Smooth muscle cell (in vitro differentiated cells): ENCODE measurements at regions not wholly inside any gene's neighbourhood (a gene's known extent, or its start where the extent isn't known, plus 50 kb on each side); places are given as distances from the start of the nearest gene placed in this dataset.

ENCODE experiments used
- DNase-seq: peaks from one replicate; lab custom pipeline; 2025; ENCODE audit not compliant: unreplicated experiment; lab: John Stamatoyannopoulos, UW
- H2AFZ ChIP-seq: fragments of 200-600 bp; sonication (generic); 2 replicates; pipeline ENCODE4 v1.6.0; 2016; ENCODE audit warnings: antibody characterized with exemption, low read depth, mild to moderate bottlenecking
- H3F3A ChIP-seq: fragments of 200-600 bp; sonication (generic); 2 replicates; pipeline ENCODE4 v1.6.0; 2017; ENCODE audit warnings: antibody characterized with exemption, low read depth
- H3K27ac ChIP-seq: fragments of 200-600 bp; sonication (generic); 2 replicates; pipeline ENCODE4 v1.5.1; 2016; ENCODE audit warnings: low read depth, mild to moderate bottlenecking
- H3K27me3 ChIP-seq: fragments of 200-600 bp; sonication (generic); 2 replicates; pipeline ENCODE4 v1.6.1; 2016; ENCODE audit warnings: low read depth, mild to moderate bottlenecking
- H3K36me3 ChIP-seq: fragments of 200-600 bp; sonication (generic); 2 replicates; pipeline ENCODE4 v1.5.1; 2016; ENCODE audit warnings: low read depth
- H3K4me1 ChIP-seq: fragments of 200-600 bp; sonication (generic); 2 replicates; pipeline ENCODE4 v1.5.1; 2016; ENCODE audit warnings: low read depth
- H3K4me2 ChIP-seq: fragments of 200-600 bp; sonication (generic); 2 replicates; pipeline ENCODE4 v1.6.0; 2016; ENCODE audit warnings: mild to moderate bottlenecking
- H3K4me3 ChIP-seq: fragments of 200-600 bp; sonication (generic); 2 replicates; pipeline ENCODE4 v1.5.1; 2016; ENCODE audit warnings: mild to moderate bottlenecking
- H3K79me2 ChIP-seq: fragments of 200-600 bp; sonication (generic); 2 replicates; pipeline ENCODE4 v1.6.0; 2016; ENCODE audit warnings: low read depth, mild to moderate bottlenecking
- H3K9ac ChIP-seq: fragments of 200-600 bp; sonication (generic); 2 replicates; pipeline ENCODE4 v1.6.0; 2016; ENCODE audit warnings: low read depth
- H3K9me3 ChIP-seq: fragments of 200-600 bp; sonication (generic); replicated peaks from 2 replicates; pipeline ENCODE4 v1.5.1; 2016; ENCODE audit warnings: low read depth
- H4K20me1 ChIP-seq: fragments of 200-600 bp; sonication (generic); 2 replicates; pipeline ENCODE4 v1.6.0; 2016; ENCODE audit warnings: low read depth
- WGBS: methylation state at CpG from one replicate; pipeline ENCODE4 v1.1.7; 2016; ENCODE audit warnings: low lambda C conversion rate; 5-methylcytosine and 5-hydroxymethylcytosine counted together
- TF ChIP-seq, protein P1 (sequence below): fragments of 200-600 bp; sonication (generic); IDR thresholded peaks from 2 replicates; pipeline ENCODE4 v1.5.1; 2017; ENCODE audit warnings: borderline replicate concordance, mild to moderate bottlenecking, antibody characterized with exemption; ENCODE audit not compliant: insufficient read depth, poor library complexity, severe bottlenecking

DNA sequence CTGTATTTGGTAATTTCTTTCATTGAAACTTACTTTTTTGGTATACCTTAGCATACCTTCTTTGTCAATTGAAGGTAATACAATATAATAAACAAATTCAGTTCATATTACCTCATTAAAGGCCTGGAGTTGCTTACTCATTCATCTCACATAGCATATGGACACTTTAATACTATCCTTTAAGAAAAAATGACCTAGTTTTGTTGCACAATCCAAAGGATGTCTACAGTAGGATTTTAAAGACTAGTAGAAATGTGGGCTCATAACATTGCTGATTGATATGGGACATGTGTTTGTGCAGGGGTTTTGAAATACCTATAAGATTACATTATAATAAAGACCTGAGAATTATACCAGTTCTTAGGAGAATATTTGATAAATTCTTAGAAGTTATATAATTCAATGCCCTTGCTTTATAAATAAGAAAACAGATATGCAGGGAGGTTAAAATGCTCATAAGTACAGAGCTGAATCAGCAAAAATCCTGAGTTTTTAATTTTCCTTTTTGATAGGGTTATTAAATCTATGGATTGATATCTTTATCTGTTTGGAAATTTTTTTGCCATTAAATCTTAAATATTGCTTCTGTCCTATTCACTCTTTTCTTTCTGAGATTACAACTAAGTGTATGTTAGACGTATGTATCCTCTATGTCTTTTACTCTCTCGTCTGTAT is 352.1 kb downstream of the ATP23 start:
- Histone ChIP-seq H3F3A (no peaks in the 10 kb centered on the region), H2AFZ (no peak overlapping the region), H3K36me3 (no peaks in the 10 kb centered on the region), H3K4me1 (no peaks in the 10 kb centered on the region), H3K9me3 (no peaks in the 10 kb centered on the region), H3K27me3 (no peaks in the 10 kb centered on the region), H3K79me2 (no peaks in the 10 kb centered on the region), H3K4me2 (no peak overlapping the region), H3K4me3 (no peak overlapping the region), H4K20me1 (no peaks in the 10 kb centered on the region), H3K27ac (no peak overlapping the region), H3K9ac (no peak overlapping the region)
- 95% methylated on average over 2 of the region's 2 CpGs for WGBS
- TF ChIP-seq, protein P1, sequence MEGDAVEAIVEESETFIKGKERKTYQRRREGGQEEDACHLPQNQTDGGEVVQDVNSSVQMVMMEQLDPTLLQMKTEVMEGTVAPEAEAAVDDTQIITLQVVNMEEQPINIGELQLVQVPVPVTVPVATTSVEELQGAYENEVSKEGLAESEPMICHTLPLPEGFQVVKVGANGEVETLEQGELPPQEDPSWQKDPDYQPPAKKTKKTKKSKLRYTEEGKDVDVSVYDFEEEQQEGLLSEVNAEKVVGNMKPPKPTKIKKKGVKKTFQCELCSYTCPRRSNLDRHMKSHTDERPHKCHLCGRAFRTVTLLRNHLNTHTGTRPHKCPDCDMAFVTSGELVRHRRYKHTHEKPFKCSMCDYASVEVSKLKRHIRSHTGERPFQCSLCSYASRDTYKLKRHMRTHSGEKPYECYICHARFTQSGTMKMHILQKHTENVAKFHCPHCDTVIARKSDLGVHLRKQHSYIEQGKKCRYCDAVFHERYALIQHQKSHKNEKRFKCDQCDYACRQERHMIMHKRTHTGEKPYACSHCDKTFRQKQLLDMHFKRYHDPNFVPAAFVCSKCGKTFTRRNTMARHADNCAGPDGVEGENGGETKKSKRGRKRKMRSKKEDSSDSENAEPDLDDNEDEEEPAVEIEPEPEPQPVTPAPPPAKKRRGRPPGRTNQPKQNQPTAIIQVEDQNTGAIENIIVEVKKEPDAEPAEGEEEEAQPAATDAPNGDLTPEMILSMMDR = no peak
- no peak for DNase-seq

DNA sequence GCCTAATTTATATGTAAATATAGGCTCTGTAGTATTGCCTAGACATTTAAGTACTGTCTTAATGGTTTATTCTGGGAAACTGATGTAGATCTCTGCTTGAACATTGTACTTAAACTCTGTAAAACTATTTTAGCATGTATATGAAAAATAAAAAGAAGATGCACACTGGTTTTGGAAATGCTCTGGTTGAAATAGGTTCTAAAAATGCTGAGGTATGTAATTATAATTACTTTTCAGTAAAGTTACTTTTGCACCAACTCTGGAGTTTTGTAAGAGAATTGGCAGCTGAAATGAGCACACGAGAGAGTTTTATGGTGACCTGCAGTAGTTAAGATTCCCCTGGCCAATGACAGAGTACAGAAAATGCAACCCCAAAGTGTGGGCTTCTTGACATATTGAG is 353.9 kb downstream of the ATP23 start:
- H3K27ac ChIP-seq = no peak overlapping the region
- H3K9ac ChIP-seq = no peak overlapping the region
- no peak overlapping the region for H2AFZ ChIP-seq
- no peak for DNase-seq
- TF ChIP-seq, protein P1 = no peak
- no peaks in the 10 kb centered on the region for H3K4me1 ChIP-seq
- no peak overlapping the region for H3K4me3 ChIP-seq
- no peaks in the 10 kb centered on the region for H3F3A ChIP-seq
- H3K27me3 ChIP-seq = no peaks in the 10 kb centered on the region
- no peaks in the 10 kb centered on the region for H4K20me1 ChIP-seq
- H3K4me2 ChIP-seq = no peak overlapping the region
- H3K36me3 ChIP-seq = no peaks in the 10 kb centered on the region
- H3K9me3 ChIP-seq = no peaks in the 10 kb centered on the region
- 78% methylated on average over 1 of the region's 1 CpG for WGBS
- H3K79me2 ChIP-seq = no peaks in the 10 kb centered on the region

DNA sequence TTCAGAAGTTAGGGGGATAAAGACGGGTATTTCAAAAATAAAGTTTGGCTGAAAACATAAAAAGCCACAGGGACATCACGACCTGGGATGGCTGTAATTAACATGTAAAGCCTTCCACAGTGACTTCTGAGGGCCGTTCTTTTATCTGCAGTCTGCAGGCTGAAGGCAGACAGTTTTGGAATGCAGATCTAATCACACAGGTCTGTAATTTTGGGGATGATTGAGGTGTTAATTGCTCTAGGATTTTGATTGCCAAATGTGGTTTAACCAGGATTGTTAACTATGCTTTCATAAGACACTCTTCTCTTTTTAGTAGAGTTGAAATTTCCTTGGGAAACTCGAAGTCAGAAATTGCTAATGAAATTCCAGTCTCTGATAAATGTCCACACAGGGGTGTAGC is 355.5 kb downstream of the ATP23 start:
- WGBS = 12% methylated on average over 4 of the region's 4 CpGs

More for the DNA sequence above, 355.5 kb downstream of the ATP23 start:
- Histone ChIP-seq H2AFZ (no peak overlapping the region), H3F3A (no peaks in the 10 kb centered on the region), H4K20me1 (no peaks in the 10 kb centered on the region), H3K9me3 (no peaks in the 10 kb centered on the region), H3K79me2 (no peaks in the 10 kb centered on the region), H3K27ac (no peak overlapping the region), H3K27me3 (no peaks in the 10 kb centered on the region), H3K9ac (no peak overlapping the region), H3K4me3 (no peak overlapping the region), H3K36me3 (no peaks in the 10 kb centered on the region), H3K4me1 (no peaks in the 10 kb centered on the region), H3K4me2 (no peak overlapping the region)
- TF ChIP-seq, protein P1 = no peak
- DNase-seq = no peak
